CD4-positive, alpha-beta T cell treated with Interleukin-12 subunit alpha and Interleukin-12 subunit beta, for 1 hour (primary cell): ENCODE measurements at regions not wholly inside any gene's neighbourhood (a gene's known extent, or its start where the extent isn't known, plus 50 kb on each side); places are given as distances from the start of the nearest gene placed in this dataset.
"Not testable (repeated sequence)": the region's sequence is repeated elsewhere in the genome, so short reads cannot be mapped to it uniquely, and the experiment has no call there.

ENCODE experiments used
- DNase-seq: peaks from one replicate; pipeline ENCODE4 v3.0.0-alpha.2; 2020

GRCh38 chr3:72032441-72033135, 247.6 kb upstream of the PROK2 start:
- DNase-seq: no peak

GRCh38 chr3:72031581-72031980, 246.6 kb upstream of the PROK2 start:
- DNase-seq: peak; percentile 12

- not testable (repeated sequence) for DNase-seq
Measured at GRCh38 chr3:72030296-72030695, 245.3 kb upstream of the PROK2 start.

DNA sequence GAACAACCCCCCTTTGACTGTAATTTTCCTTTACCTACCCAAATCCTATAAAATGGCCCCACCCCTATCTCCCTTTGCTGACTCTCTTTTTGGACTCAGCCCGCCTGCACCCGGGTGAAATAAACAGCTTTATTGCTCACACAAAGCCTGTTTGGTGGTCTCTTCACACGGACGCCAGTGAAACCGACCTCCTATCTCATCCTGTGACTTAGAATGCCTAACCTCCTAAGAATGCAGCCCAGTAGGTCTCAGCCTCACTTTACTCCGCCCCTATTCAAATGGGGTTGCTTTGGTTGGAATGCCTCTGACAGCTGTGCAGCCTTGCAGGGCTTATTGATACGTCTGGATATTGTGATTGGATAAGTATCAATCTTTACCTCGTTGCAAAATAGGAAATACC, 243.8 kb upstream of the PROK2 start:
- not testable (repeated sequence) for DNase-seq

DNA sequence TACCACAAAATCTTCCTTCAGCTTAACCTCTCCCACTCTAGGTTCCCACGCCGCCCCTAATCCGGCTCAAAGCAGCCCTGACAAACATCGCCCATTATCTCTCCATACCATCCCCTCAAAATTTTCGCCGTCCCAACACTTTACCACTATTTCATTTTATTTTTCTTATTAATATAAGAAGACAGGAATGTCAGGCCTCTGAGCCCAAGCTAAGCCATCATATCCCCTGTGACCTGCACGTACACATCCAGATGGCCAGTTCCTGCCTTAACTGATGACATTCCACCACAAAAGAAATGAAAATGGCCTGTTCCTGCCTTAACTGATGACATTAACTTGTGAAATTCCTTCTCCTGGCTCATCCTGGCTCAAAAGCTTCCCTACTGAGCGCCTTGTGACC, 243.4 kb upstream of the PROK2 start:
- not testable (repeated sequence) for DNase-seq

DNA sequence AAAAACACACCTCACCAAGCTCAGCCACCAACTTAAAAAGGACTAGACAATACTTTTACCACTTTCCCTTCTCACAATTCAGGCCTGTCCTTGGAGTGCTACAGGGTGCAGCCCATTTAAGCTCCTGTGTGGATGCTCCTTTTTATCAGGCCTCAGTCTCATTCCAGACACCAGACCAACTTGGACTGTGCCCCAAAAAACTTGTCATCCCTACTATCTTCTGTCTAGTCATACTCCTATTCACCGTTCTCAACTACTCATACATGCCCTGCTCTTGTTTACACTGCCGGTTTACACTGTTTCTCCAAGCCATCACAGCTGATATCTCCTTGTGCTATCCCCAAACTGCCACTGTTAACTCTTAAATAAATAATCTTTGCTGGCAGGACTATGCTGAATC, 242.8 kb upstream of the PROK2 start:
- not testable (repeated sequence) for DNase-seq

- no peak for DNase-seq
Measured at GRCh38 chr3:72022027-72022426, 237.1 kb upstream of the PROK2 start.

DNA sequence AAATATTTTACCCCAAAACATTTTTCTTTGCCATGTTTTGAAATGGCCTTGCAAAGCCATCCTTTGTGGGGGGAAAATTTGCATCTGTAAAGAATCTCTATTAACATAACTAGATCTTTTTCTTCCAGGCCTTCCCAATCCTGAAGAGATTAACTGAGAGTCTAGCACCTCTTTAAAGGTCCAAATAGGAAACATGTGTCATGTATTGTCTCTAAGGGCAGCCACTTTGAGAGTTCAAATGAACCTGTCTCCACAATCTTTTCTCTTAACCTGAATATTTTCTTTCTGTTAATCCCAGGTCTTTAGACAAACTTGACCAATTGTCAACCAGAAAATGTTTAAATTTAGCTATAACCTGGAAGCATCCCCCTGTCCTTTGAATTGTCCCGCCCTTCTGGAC, 236.6 kb upstream of the PROK2 start:
- DNase-seq: no peak

DNA sequence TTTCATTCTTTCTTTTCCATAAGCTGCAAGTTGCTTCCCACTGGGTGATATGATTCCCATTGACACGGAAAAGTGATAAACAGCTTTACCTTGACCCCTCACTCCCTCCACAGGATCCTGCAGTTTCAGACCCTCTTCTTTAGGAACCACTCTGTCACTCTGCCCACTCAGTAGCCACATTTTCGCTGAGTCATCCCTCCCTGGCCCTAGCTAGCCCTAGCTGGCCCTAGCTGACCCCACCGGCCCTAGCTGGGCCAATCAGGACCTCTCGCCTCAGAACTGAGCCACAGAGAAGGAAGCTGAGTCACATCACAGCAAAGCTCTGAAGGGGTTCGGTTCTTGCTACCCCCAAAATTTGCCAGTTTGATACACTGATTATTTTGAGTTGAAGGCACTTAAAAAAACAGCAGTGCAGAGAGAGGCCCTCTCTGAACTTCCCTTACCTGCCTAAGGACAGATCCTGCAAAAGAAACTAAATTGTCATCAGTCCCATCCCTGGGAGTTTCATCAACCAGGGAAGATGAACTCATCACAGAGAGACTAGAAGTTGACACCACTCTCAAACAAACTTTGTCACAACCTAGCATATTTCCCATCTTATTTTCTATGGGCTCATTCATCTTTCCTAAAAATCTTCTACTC, 233.5 kb upstream of the PROK2 start:
- DNase-seq: no peak

DNA sequence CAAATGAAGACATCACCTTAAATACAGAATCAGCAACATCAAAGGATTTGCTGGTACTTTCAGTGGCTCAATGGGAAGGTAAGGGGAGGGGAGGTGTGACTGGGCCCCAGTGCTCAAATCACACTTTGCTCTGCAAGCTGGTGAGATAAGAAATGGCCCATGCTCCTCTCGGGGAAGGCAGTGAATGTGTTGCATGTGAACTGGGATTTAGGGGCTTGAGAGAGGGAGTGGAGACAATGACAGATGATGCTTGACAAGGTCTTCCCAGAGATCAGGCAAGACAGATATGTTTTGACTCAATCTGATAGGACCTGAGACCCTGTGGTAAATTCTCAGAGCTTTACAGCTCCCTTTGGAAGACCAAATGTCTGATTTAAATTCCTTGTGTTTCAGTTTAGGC, 233.0 kb upstream of the PROK2 start:
- no peak for DNase-seq

GRCh38 chr3:72017311-72017710, 232.4 kb upstream of the PROK2 start:
- no peak for DNase-seq

DNA sequence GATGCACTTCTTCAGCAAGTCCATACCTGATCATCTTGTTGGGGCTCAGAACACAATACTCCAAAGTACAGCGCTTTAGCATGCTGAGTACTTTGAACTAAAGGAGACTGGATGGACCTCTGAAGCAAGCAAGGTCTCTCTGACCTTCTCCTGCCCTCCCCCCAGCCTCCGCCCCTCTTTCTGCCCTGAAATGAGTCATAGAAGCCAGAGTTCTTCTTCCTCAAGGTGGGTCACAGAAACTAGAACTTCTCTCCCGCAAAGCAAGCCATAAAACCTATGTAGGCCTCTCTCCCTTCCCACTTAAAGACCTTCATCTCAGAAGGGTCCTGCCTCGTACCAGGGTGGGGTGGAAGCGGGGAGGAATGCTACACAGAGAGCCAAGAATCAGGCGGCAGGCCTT, 230.5 kb upstream of the PROK2 start:
- DNase-seq: no peak

- no peak for DNase-seq
Measured at GRCh38 chr3:72013084-72013483, 228.1 kb upstream of the PROK2 start.

GRCh38 chr3:72012363-72012762, 227.4 kb upstream of the PROK2 start:
- DNase-seq: no peak

DNA sequence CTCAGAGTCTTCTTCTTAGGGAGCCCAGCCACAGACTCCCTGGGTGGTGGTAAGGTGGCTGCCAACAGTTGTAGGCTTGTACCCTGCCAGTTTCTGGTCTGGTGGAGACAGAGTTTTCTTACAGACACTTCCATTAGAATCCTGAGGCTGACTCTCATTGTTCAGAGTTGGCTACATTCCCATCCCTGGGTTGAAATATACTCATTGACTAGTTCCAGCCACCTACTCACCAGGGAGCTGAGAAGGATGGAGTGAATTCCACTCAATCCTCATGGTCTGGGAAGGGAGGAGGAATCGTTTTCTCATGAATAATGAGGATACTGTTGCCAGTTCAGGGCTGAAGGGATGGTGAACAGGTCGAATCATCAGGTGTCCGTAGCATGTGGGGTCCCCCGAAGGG, 226.5 kb upstream of the PROK2 start:
- no peak for DNase-seq

GRCh38 chr3:72009851-72010443, 225.0 kb upstream of the PROK2 start:
- no peak for DNase-seq

- no peak for DNase-seq
Measured at GRCh38 chr3:72008226-72008996, 223.5 kb upstream of the PROK2 start.

- no peak for DNase-seq
Measured at GRCh38 chr3:72006631-72007556, 221.9 kb upstream of the PROK2 start.

- no peak for DNase-seq
Measured at GRCh38 chr3:72004749-72005292, 219.9 kb upstream of the PROK2 start.

DNA sequence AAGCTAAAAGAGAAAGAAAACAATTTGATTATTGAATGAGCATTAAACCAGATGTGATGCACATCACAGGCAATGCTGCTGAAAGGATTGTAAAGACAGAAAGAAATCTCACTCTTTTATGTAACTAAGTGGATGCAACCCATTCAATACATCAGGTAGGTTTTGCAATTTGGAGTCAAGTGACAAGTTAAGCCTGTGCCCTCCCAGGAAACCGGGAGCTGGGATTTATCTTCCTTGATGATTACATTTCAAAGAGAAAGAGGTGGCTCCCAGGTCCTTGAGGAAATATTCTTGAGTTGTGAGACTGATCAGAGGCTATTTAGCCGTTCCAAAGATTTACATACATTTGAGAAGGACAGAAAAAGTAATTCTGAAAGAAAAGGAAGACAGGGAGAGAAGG, 219.0 kb upstream of the PROK2 start:
- DNase-seq: no peak

DNA sequence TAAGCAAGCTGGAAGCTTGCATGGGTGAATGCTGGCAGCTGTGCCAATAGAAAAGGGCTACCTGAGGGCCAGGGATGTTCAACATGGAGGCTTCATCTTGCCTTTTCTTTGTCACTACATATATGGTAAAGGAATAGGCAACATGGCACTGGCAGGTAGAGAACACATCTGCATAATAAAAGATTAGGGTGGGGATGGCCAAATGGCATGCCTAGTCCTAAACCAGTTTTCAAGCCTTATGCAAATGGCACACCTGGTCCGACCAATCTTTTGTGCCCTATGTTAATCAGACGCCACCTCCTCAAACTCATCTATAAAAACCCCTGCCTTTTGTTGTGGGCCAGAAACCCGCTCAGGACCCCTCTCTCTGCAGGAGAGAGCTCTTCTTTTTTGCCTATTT, 216.8 kb upstream of the PROK2 start:
- DNase-seq: no peak

- DNase-seq: no peak
Measured at GRCh38 chr3:71998995-71999673, 214.2 kb upstream of the PROK2 start.
